Uterus (tissue), 2 donors: ENCODE measurements at regions not wholly inside any gene's neighbourhood (a gene's known extent, or its start where the extent isn't known, plus 50 kb on each side); places are given as distances from the start of the nearest gene placed in this dataset.

ENCODE experiments used
- CTCF ChIP-seq, 4 experiments: fragments of 200-600 bp in 2 of 4; fragments of 450-650 bp in 2 of 4; sonication (generic) in 2 of 4; IDR thresholded peaks; one replicate each; pipeline ENCODE4 v1.5.1; 2016 to 2019; ENCODE audit warnings: antibody characterized with exemption in 4 of 4, mild to moderate bottlenecking in 2 of 4, moderate library complexity in 1 of 4
- POLR2A ChIP-seq, 2 donors: fragments of 450-650 bp; IDR thresholded peaks; one replicate each; pipeline ENCODE4 v1.6.1; 2016; ENCODE audit warnings: antibody characterized with exemption in 2 of 2, mild to moderate bottlenecking in 1 of 2, moderate library complexity in 1 of 2

DNA sequence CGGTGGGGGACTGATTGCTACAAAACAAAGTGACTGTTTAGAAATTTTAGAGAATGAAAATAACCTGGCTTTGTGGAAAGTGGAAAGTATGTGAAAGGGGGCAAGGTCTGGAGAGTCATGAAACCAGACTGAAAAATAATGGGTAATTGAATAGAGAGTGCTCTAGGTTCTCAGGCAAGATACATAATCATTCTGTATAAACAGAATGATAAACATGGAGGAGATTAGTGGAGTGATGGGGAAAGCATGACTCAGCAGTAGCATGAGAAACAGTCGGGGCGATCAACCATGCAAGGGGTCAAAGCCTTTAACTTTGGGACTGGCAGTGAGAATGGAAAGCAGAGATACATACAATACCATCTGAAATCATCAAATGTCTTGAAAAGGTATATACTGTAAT is 332.5 kb downstream of the CCER1 start:
- TF ChIP-seq CTCF (IDR thresholded peaks at IDR 0.05), result no peak
- TF ChIP-seq POLR2A (IDR thresholded peaks at IDR 0.05), result no peak
